SK-MEL-5 (cell line): ENCODE measurements at regions not wholly inside any gene's neighbourhood (a gene's known extent, or its start where the extent isn't known, plus 50 kb on each side); places are given as distances from the start of the nearest gene placed in this dataset.

Experiments
- DNase-seq: peaks from one replicate; pipeline ENCODE4 v3.0.0-alpha.2; 2016; ENCODE audit warnings: low read depth, low spot score
- in situ Hi-C: cut with HindIII; loops from 2 replicates; pipeline ENCODE4 v1.10.0; 2016; ENCODE audit warnings: low sequenced_read_pairs, high pct_unique_total_duplicates, low pct_unique_long_range_greater_than_20kb

GRCh38 chr3:193853511-193854219 lies 260.7 kb downstream of the OPA1 start:
- no peak for DNase-seq

GRCh38 chr3:193857996-193858395 lies 265.0 kb downstream of the OPA1 start:
- no peak for DNase-seq
- in situ Hi-C loops = no loop called here

More at GRCh38 chr3:193853511-193854219, 260.7 kb downstream of the OPA1 start:
- in situ Hi-C loops = no loop called here

GRCh38 chr3:193859195-193859594 lies 266.2 kb downstream of the OPA1 start:
- DNase-seq = no peak
- in situ Hi-C loops = no loop called here

- in situ Hi-C loops = no loop called here
Observed at GRCh38 chr3:193861012-193861411, 268.0 kb downstream of the OPA1 start.

GRCh38 chr3:193862843-193863242 lies 269.8 kb downstream of the OPA1 start:
- in situ Hi-C loops = no loop called here
- no peak for DNase-seq

More at GRCh38 chr3:193861012-193861411, 268.0 kb downstream of the OPA1 start:
- no peak for DNase-seq

GRCh38 chr3:193863657-193864357 lies 270.8 kb downstream of the OPA1 start:
- no peak for DNase-seq
- in situ Hi-C loops = no loop called here

GRCh38 chr3:193865339-193865738 lies 270.6 kb upstream of the HES1 start:
- in situ Hi-C loops = no loop called here
- no peak for DNase-seq

- in situ Hi-C loops = no loop called here
- DNase-seq = no peak
Observed at GRCh38 chr3:193865896-193866480, 270.0 kb upstream of the HES1 start.

- DNase-seq = no peak
- in situ Hi-C loops = no loop called here
Observed at GRCh38 chr3:193868590-193868989, 267.4 kb upstream of the HES1 start.

- DNase-seq = peak; percentile 85
- in situ Hi-C loops = no loop called here
Observed at GRCh38 chr3:193869221-193870201, 266.4 kb upstream of the HES1 start.

- in situ Hi-C loops = no loop called here
- DNase-seq = no peak
Observed at GRCh38 chr3:193870376-193871219, 265.4 kb upstream of the HES1 start.

GRCh38 chr3:193871220-193871485 lies 264.8 kb upstream of the HES1 start:
- DNase-seq = no peak
- in situ Hi-C loops = no loop called here

- peak; percentile 51 for DNase-seq
- in situ Hi-C loops = no loop called here
Observed at GRCh38 chr3:193872265-193872753, 263.6 kb upstream of the HES1 start.

GRCh38 chr3:193873426-193874201 lies 262.3 kb upstream of the HES1 start:
- in situ Hi-C loops = no loop called here
- DNase-seq = no peak

GRCh38 chr3:193874512-193874911 lies 261.4 kb upstream of the HES1 start:
- DNase-seq = no peak
- in situ Hi-C loops = no loop called here

- in situ Hi-C loops = no loop called here
- DNase-seq = no peak
Observed at GRCh38 chr3:193874997-193875593, 260.9 kb upstream of the HES1 start.
